ENCODE measurements at regions not wholly inside any gene's neighbourhood (a gene's known extent, or its start where the extent isn't known, plus 50 kb on each side); places are given as distances from the start of the nearest gene placed in this dataset.

- no peak for TF ChIP-seq CTCF (IDR thresholded peaks at IDR 0.05)
- no peak for TF ChIP-seq POLR2A (IDR thresholded peaks at IDR 0.05)
Measured at GRCh38 chrX:96410927-96411326, 273.7 kb upstream of the DIAPH2 start.

Data from testis (tissue), 2 donors.